ENCODE measurements at regions not wholly inside any gene's neighbourhood (a gene's known extent, or its start where the extent isn't known, plus 50 kb on each side); places are given as distances from the start of the nearest gene placed in this dataset.

DNA sequence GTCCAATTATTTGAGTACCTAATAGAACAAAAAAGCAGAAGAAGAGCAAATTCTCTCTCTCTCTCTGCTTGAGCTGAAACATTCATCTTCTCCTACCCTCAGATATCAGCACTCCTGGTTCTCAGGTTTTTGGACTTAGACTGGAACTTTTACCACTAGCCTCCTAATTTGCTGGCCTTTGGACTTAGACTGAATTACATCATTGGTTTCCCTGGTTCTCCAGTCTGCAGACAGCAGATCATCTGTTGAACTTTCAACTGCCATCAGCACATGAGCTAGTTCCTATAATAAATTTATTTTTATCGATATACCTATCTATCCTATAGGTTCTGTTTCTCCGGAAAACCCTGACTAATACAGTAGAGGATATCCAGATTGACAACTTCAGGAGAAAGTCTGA lies 208.9 kb upstream of the GAS1 start:
- Histone ChIP-seq H3K79me2 (replicated peaks; ENCODE audit: insufficient read depth) (no peaks in the 10 kb centered on the region), H3K4me3 (no peak overlapping the region), H3K9me2 (ENCODE audit: insufficient read depth) (0 out of 2 replicates have a peak, but pooled peaks cover 3% of the 10 kb centered on the region), H3K36me3 (ENCODE audit: insufficient read depth) (no peaks in the 10 kb centered on the region), H3K4me2 (no peak overlapping the region), H3K27ac (ENCODE audit: low read depth) (no peak overlapping the region), H4K20me1 (replicated peaks; ENCODE audit: insufficient read depth) (no peaks in the 10 kb centered on the region), H3F3A (replicated peaks; ENCODE audit: low read depth) (no peaks in the 10 kb centered on the region), H3K27me3 (ENCODE audit: insufficient read depth) (no peaks in the 10 kb centered on the region), H3K4me1 (ENCODE audit: insufficient read depth) (no peaks in the 10 kb centered on the region), H2AFZ (no peak overlapping the region)
- H3K36me3 Mint-ChIP-seq (ENCODE audit: low read depth) = no peaks in the 10 kb centered on the region
- H3K9me3 Mint-ChIP-seq = no peaks in the 10 kb centered on the region
- no peaks in the 10 kb centered on the region for H3K4me1 Mint-ChIP-seq
- TF ChIP-seq CTCF (conservative IDR thresholded peaks at IDR 0.05; ENCODE audit: low read depth in 2 of 2) = no peak
- TF ChIP-seq ZNF331 (CRISPR knock-in tag; IDR thresholded peaks at IDR 0.05; ENCODE audit: low read depth) = no peak
- TF ChIP-seq, protein P1, sequence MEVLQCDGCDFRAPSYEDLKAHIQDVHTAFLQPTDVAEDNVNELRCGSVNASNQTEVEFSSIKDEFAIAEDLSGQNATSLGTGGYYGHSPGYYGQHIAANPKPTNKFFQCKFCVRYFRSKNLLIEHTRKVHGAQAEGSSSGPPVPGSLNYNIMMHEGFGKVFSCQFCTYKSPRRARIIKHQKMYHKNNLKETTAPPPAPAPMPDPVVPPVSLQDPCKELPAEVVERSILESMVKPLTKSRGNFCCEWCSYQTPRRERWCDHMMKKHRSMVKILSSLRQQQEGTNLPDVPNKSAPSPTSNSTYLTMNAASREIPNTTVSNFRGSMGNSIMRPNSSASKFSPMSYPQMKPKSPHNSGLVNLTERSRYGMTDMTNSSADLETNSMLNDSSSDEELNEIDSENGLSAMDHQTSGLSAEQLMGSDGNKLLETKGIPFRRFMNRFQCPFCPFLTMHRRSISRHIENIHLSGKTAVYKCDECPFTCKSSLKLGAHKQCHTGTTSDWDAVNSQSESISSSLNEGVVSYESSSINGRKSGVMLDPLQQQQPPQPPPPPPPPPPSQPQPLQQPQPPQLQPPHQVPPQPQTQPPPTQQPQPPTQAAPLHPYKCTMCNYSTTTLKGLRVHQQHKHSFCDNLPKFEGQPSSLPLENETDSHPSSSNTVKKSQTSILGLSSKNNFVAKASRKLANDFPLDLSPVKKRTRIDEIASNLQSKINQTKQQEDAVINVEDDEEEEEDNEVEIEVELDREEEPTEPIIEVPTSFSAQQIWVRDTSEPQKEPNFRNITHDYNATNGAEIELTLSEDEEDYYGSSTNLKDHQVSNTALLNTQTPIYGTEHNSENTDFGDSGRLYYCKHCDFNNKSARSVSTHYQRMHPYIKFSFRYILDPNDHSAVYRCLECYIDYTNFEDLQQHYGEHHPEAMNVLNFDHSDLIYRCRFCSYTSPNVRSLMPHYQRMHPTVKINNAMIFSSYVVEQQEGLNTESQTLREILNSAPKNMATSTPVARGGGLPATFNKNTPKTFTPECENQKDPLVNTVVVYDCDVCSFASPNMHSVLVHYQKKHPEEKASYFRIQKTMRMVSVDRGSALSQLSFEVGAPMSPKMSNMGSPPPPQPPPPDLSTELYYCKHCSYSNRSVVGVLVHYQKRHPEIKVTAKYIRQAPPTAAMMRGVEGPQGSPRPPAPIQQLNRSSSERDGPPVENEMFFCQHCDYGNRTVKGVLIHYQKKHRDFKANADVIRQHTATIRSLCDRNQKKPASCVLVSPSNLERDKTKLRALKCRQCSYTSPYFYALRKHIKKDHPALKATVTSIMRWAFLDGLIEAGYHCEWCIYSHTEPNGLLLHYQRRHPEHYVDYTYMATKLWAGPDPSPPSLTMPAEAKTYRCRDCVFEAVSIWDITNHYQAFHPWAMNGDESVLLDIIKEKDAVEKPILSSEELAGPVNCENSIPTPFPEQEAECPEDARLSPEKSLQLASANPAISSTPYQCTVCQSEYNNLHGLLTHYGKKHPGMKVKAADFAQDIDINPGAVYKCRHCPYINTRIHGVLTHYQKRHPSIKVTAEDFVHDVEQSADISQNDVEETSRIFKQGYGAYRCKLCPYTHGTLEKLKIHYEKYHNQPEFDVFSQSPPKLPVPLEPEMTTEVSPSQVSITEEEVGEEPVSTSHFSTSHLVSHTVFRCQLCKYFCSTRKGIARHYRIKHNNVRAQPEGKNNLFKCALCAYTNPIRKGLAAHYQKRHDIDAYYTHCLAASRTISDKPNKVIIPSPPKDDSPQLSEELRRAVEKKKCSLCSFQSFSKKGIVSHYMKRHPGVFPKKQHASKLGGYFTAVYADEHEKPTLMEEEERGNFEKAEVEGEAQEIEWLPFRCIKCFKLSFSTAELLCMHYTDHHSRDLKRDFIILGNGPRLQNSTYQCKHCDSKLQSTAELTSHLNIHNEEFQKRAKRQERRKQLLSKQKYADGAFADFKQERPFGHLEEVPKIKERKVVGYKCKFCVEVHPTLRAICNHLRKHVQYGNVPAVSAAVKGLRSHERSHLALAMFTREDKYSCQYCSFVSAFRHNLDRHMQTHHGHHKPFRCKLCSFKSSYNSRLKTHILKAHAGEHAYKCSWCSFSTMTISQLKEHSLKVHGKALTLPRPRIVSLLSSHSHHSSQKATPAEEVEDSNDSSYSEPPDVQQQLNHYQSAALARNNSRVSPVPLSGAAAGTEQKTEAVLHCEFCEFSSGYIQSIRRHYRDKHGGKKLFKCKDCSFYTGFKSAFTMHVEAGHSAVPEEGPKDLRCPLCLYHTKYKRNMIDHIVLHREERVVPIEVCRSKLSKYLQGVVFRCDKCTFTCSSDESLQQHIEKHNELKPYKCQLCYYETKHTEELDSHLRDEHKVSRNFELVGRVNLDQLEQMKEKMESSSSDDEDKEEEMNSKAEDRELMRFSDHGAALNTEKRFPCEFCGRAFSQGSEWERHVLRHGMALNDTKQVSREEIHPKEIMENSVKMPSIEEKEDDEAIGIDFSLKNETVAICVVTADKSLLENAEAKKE (CRISPR knock-in tag; IDR thresholded peaks at IDR 0.05) = no peak
- no peak for TF ChIP-seq EZH2phosphoT487 (IDR thresholded peaks at IDR 0.05; ENCODE audit: unreplicated experiment)
- TF ChIP-seq, protein P2, sequence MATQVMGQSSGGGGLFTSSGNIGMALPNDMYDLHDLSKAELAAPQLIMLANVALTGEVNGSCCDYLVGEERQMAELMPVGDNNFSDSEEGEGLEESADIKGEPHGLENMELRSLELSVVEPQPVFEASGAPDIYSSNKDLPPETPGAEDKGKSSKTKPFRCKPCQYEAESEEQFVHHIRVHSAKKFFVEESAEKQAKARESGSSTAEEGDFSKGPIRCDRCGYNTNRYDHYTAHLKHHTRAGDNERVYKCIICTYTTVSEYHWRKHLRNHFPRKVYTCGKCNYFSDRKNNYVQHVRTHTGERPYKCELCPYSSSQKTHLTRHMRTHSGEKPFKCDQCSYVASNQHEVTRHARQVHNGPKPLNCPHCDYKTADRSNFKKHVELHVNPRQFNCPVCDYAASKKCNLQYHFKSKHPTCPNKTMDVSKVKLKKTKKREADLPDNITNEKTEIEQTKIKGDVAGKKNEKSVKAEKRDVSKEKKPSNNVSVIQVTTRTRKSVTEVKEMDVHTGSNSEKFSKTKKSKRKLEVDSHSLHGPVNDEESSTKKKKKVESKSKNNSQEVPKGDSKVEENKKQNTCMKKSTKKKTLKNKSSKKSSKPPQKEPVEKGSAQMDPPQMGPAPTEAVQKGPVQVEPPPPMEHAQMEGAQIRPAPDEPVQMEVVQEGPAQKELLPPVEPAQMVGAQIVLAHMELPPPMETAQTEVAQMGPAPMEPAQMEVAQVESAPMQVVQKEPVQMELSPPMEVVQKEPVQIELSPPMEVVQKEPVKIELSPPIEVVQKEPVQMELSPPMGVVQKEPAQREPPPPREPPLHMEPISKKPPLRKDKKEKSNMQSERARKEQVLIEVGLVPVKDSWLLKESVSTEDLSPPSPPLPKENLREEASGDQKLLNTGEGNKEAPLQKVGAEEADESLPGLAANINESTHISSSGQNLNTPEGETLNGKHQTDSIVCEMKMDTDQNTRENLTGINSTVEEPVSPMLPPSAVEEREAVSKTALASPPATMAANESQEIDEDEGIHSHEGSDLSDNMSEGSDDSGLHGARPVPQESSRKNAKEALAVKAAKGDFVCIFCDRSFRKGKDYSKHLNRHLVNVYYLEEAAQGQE (IDR thresholded peaks at IDR 0.05; ENCODE audit: unreplicated experiment) = no peak
- no peak for TF ChIP-seq JUNB (IDR thresholded peaks at IDR 0.05; ENCODE audit: unreplicated experiment)
- TF ChIP-seq NANOG (IDR thresholded peaks at IDR 0.05; ENCODE audit: borderline replicate concordance) = no peak
- TF ChIP-seq EZH2 (IDR thresholded peaks at IDR 0.05; ENCODE audit: low read depth, unreplicated experiment) = no peak
- TF ChIP-seq ZNF114 (CRISPR knock-in tag; IDR thresholded peaks at IDR 0.05) = no peak
- no peak for TF ChIP-seq CREB1 (CRISPR knock-in tag; IDR thresholded peaks at IDR 0.05; ENCODE audit: low read depth)
- TF ChIP-seq, protein P3, sequence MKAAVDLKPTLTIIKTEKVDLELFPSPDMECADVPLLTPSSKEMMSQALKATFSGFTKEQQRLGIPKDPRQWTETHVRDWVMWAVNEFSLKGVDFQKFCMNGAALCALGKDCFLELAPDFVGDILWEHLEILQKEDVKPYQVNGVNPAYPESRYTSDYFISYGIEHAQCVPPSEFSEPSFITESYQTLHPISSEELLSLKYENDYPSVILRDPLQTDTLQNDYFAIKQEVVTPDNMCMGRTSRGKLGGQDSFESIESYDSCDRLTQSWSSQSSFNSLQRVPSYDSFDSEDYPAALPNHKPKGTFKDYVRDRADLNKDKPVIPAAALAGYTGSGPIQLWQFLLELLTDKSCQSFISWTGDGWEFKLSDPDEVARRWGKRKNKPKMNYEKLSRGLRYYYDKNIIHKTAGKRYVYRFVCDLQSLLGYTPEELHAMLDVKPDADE (IDR thresholded peaks at IDR 0.05) = no peak
- TF ChIP-seq STAT1 (IDR thresholded peaks at IDR 0.05; ENCODE audit: unreplicated experiment) = no peak
- no peak for TF ChIP-seq POLR2AphosphoS5 (IDR thresholded peaks at IDR 0.05; ENCODE audit: low read depth)
- no peak overlapping the region for H3K4me3 Mint-ChIP-seq
- no peaks in the 10 kb centered on the region for H3K27me3 Mint-ChIP-seq (ENCODE audit: insufficient read depth, low read depth, poor library complexity)
- no peak overlapping the region for H3K27ac Mint-ChIP-seq
- ATAC-seq (no peak), DNase-seq (ENCODE audit: low spot score) (no peak)
